HEK293 (cell line): ENCODE measurements at regions not wholly inside any gene's neighbourhood (a gene's known extent, or its start where the extent isn't known, plus 50 kb on each side); places are given as distances from the start of the nearest gene placed in this dataset.

ENCODE experiments used
- CTCF ChIA-PET: fragments of 350-600 bp; formaldehyde crosslinking; extraction: SDS; loops from one replicate; lab custom pipeline; 2021; ENCODE audit warnings: antibody characterized with exemption; lab: Yijun Ruan, JAX
- POLR2A ChIA-PET: fragments of 300-600 bp; formaldehyde crosslinking; extraction: SDS; loops from one replicate; lab custom pipeline; 2020; ENCODE audit warnings: antibody characterized with exemption, inconsistent platforms; lab: Yijun Ruan, JAX
- H3K27ac ChIP-seq: fragments of 200-500 bp; sonication (Bioruptor generic); 2 replicates; pipeline ENCODE4 v1.5.1; 2014; ENCODE audit warnings: low read depth, low read length, control low read depth, inconsistent platforms; ENCODE audit errors: extremely low read depth
- H3K36me3 ChIP-seq, 2 experiments: fragments of 200-500 bp in 1 of 2; sonication (Bioruptor generic) in 1 of 2; 1 replicate in 1 of 2; 2 replicates in 1 of 2; pipeline ENCODE4 v1.5.1; 2014 to 2017; ENCODE audit warnings: inconsistent platforms in 2 of 2, low read length in 2 of 2; ENCODE audit not compliant: control insufficient read depth in 2 of 2, insufficient read depth in 1 of 2
- H3K4me1 ChIP-seq: fragments of 200-500 bp; sonication (Bioruptor generic); 2 replicates; pipeline ENCODE4 v1.5.1; 2014; ENCODE audit warnings: mild to moderate bottlenecking, low read length, inconsistent platforms; ENCODE audit not compliant: control insufficient read depth, insufficient read depth
- H3K4me3 ChIP-seq: 2 replicates; pipeline ENCODE4 v1.5.1; 2011; ENCODE audit warnings: low read depth, mild to moderate bottlenecking, control low read depth, low read length, moderate library complexity
- H3K9me3 ChIP-seq: fragments of 200-500 bp; sonication (Bioruptor generic); 2 replicates; pipeline ENCODE4 v1.5.1; 2014; ENCODE audit warnings: low read depth, low read length, inconsistent platforms; ENCODE audit not compliant: control insufficient read depth, insufficient read depth
- KLF9 ChIP-seq: fragments of 450-650 bp; formaldehyde crosslinking; IDR thresholded peaks from 2 replicates; pipeline ENCODE4 v1.5.1; 2016; ENCODE audit warnings: missing biosample characterization, missing genetic modification characterization, low read depth
- SCRT2 ChIP-seq: fragments of 450-650 bp; formaldehyde crosslinking; IDR thresholded peaks from 2 replicates; pipeline ENCODE4 v1.5.1; 2016; ENCODE audit warnings: missing biosample characterization, missing genetic modification characterization
- ZBTB20 ChIP-seq: fragments of 450-650 bp; formaldehyde crosslinking; IDR thresholded peaks from 2 replicates; pipeline ENCODE4 v1.5.1; 2016; ENCODE audit warnings: missing biosample characterization, missing genetic modification characterization
- ZBTB48 ChIP-seq: fragments of 450-650 bp; formaldehyde crosslinking; IDR thresholded peaks from 2 replicates; pipeline ENCODE4 v1.5.1; 2016; ENCODE audit warnings: missing biosample characterization, missing genetic modification characterization
- ZNF10 ChIP-seq: fragments of 450-650 bp; formaldehyde crosslinking; IDR thresholded peaks from 2 replicates; pipeline ENCODE4 v1.5.1; 2017; ENCODE audit warnings: missing biosample characterization, missing genetic modification characterization
- ZNF16 ChIP-seq: fragments of 450-650 bp; formaldehyde crosslinking; IDR thresholded peaks from 2 replicates; pipeline ENCODE4 v1.5.1; 2016; ENCODE audit warnings: low read depth, missing biosample characterization, missing genetic modification characterization
- ZNF211 ChIP-seq: fragments of 450-650 bp; formaldehyde crosslinking; IDR thresholded peaks from 2 replicates; pipeline ENCODE4 v1.5.1; 2016; ENCODE audit warnings: low read depth, missing biosample characterization, missing genetic modification characterization
- ZNF223 ChIP-seq: fragments of 450-650 bp; formaldehyde crosslinking; IDR thresholded peaks from 2 replicates; pipeline ENCODE4 v1.5.1; 2016; ENCODE audit warnings: missing biosample characterization, missing genetic modification characterization
- ZNF341 ChIP-seq: fragments of 450-650 bp; formaldehyde crosslinking; IDR thresholded peaks from 2 replicates; pipeline ENCODE4; 2016; ENCODE audit warnings: low read depth, missing biosample characterization, missing genetic modification characterization
- ZNF350 ChIP-seq: fragments of 450-650 bp; formaldehyde crosslinking; IDR thresholded peaks from 2 replicates; pipeline ENCODE4 v1.5.0; 2017; ENCODE audit warnings: missing biosample characterization, mild to moderate bottlenecking, missing genetic modification characterization
- ZNF416 ChIP-seq: fragments of 450-650 bp; formaldehyde crosslinking; IDR thresholded peaks from 2 replicates; pipeline ENCODE4 v1.5.1; 2016; ENCODE audit warnings: missing biosample characterization, missing genetic modification characterization
- ZNF521 ChIP-seq: fragments of 450-650 bp; formaldehyde crosslinking; IDR thresholded peaks from 2 replicates; pipeline ENCODE4 v1.5.1; 2017; ENCODE audit warnings: missing biosample characterization, mild to moderate bottlenecking, missing genetic modification characterization
- ZNF596 ChIP-seq: fragments of 450-650 bp; IDR thresholded peaks from 2 replicates; pipeline ENCODE4 v1.5.0; 2018; ENCODE audit warnings: missing biosample characterization, mild to moderate bottlenecking, missing genetic modification characterization, moderate library complexity
- ZNF600 ChIP-seq: fragments of 450-650 bp; formaldehyde crosslinking; IDR thresholded peaks from 2 replicates; pipeline ENCODE4 v1.5.1; 2016; ENCODE audit warnings: missing biosample characterization, missing genetic modification characterization
- ZNF654 ChIP-seq: fragments of 450-650 bp; formaldehyde crosslinking; IDR thresholded peaks from 2 replicates; pipeline ENCODE4 v1.5.1; 2016; ENCODE audit warnings: low read depth, missing biosample characterization, missing genetic modification characterization
- ZNF707 ChIP-seq: fragments of 450-650 bp; formaldehyde crosslinking; IDR thresholded peaks from 2 replicates; pipeline ENCODE4 v1.5.1; 2016; ENCODE audit warnings: missing biosample characterization, missing genetic modification characterization
- ZNF747 ChIP-seq: fragments of 450-650 bp; formaldehyde crosslinking; IDR thresholded peaks from 2 replicates; pipeline ENCODE4 v1.5.1; 2016; ENCODE audit warnings: missing biosample characterization, missing genetic modification characterization
- ZNF768 ChIP-seq: fragments of 450-650 bp; formaldehyde crosslinking; IDR thresholded peaks from 2 replicates; pipeline ENCODE4 v1.5.1; 2018; ENCODE audit warnings: missing biosample characterization, mild to moderate bottlenecking, missing genetic modification characterization
- ZNF791 ChIP-seq: fragments of 450-650 bp; formaldehyde crosslinking; IDR thresholded peaks from 2 replicates; pipeline ENCODE4 v1.5.1; 2016; ENCODE audit warnings: missing biosample characterization, missing genetic modification characterization
- ZSCAN16 ChIP-seq: fragments of 450-650 bp; formaldehyde crosslinking; IDR thresholded peaks from 2 replicates; pipeline ENCODE4 v1.5.1; 2016; ENCODE audit warnings: missing biosample characterization, missing genetic modification characterization
- ZXDB ChIP-seq: fragments of 450-650 bp; formaldehyde crosslinking; IDR thresholded peaks from 2 replicates; pipeline ENCODE4 v1.5.1; 2016; ENCODE audit warnings: missing biosample characterization, missing genetic modification characterization
- TF ChIP-seq, protein P1 (sequence below): fragments of 450-650 bp; formaldehyde crosslinking; IDR thresholded peaks from 2 replicates; pipeline ENCODE4 v1.5.1; 2017; ENCODE audit warnings: missing biosample characterization, missing genetic modification characterization
- TF ChIP-seq, protein P2 (sequence below): fragments of 450-650 bp; formaldehyde crosslinking; IDR thresholded peaks from 2 replicates; pipeline ENCODE4 v1.5.1; 2016; ENCODE audit warnings: missing biosample characterization, missing genetic modification characterization
- TF ChIP-seq, protein P3 (sequence below): fragments of 450-650 bp; formaldehyde crosslinking; IDR thresholded peaks from 2 replicates; pipeline ENCODE4 v1.5.1; 2016; ENCODE audit warnings: missing biosample characterization, missing genetic modification characterization
- TF ChIP-seq, protein P4 (sequence below): fragments of 450-650 bp; formaldehyde crosslinking; IDR thresholded peaks from 2 replicates; pipeline ENCODE4 v1.5.1; 2016; ENCODE audit warnings: missing biosample characterization, missing genetic modification characterization, low read depth
- TF ChIP-seq, protein P5 (sequence below): fragments of 450-650 bp; formaldehyde crosslinking; IDR thresholded peaks from 2 replicates; pipeline ENCODE4 v1.5.1; 2017; ENCODE audit warnings: missing biosample characterization, missing genetic modification characterization
- TF ChIP-seq, protein P6 (sequence below): fragments of 450-650 bp; formaldehyde crosslinking; IDR thresholded peaks from 2 replicates; pipeline ENCODE4 v1.5.1; 2016; ENCODE audit warnings: missing biosample characterization, missing genetic modification characterization

DNA sequence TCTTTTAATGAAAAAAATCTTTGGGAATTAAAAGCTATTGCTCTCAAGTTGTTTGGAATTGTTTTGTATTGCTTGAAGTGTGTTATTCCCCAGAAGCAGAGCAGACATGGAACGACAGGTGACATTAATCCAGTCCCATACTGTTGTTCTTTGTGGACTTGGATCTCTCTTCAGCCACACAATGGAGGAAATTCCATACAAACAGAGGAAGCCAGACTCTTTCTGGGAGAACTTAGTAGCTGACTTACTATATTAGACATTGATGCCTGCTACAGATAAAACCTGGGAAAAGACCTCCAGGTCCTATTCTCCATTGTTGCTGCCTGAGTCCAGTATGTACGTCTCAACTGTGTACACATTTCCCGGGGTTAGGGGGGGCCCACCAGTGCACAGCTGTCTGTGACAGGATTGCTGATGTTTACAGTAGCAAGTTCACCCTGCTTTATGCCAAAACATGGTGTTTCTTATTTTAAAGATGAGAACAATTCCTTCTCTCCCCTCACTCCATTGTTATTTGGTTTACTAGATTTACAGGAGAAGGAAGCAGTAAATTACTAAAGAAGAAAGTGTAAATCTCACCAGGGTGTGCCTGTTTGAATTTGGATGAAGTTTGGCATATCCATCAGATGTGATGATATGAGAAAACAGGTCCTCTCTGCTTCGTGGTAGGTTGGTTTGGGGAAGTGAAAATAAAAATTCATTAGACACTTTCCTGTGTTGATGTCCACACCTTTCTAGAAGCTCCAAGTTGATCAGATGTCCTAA lies 142.4 kb upstream of the RBBP8 start:
- H3K4me3 ChIP-seq = no peak overlapping the region
- ChIA-PET CTCF (interaction anchor here (0.8 to 1.8 kb wide), 2 partner anchors 8 to 175 kb away, joined by 3 to 7 read pairs; no protein-coding TSS in a partner anchor), POLR2A (interaction anchor here (0.6 to 0.8 kb wide), 2 partner anchors 15 to 1290 kb away, joined by 3 to 4 read pairs; no protein-coding TSS in a partner anchor)
- H3K9me3 ChIP-seq = no peaks in the 10 kb centered on the region
- no peak for TF ChIP-seq ZNF747
- no peak for TF ChIP-seq ZNF768 (tag by site-specific recombination)
- no peak for TF ChIP-seq ZBTB48
- TF ChIP-seq ZNF596 = no peak
- TF ChIP-seq ZNF600 (tag by site-specific recombination) = no peak
- TF ChIP-seq ZNF10 = no peak
- no peak for TF ChIP-seq ZNF654
- no peak for TF ChIP-seq KLF9 (tag by site-specific recombination)
- TF ChIP-seq ZNF791 (tag by site-specific recombination) = no peak
- no peak for TF ChIP-seq ZNF341 (tag by site-specific recombination)
- no peak for TF ChIP-seq ZNF350 (tag by site-specific recombination)
- TF ChIP-seq, protein P1, sequence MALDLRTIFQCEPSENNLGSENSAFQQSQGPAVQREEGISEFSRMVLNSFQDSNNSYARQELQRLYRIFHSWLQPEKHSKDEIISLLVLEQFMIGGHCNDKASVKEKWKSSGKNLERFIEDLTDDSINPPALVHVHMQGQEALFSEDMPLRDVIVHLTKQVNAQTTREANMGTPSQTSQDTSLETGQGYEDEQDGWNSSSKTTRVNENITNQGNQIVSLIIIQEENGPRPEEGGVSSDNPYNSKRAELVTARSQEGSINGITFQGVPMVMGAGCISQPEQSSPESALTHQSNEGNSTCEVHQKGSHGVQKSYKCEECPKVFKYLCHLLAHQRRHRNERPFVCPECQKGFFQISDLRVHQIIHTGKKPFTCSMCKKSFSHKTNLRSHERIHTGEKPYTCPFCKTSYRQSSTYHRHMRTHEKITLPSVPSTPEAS = no peak
- no peak for TF ChIP-seq ZSCAN16 (tag by site-specific recombination)
- no peak for TF ChIP-seq ZNF16 (tag by site-specific recombination)
- TF ChIP-seq, protein P2, sequence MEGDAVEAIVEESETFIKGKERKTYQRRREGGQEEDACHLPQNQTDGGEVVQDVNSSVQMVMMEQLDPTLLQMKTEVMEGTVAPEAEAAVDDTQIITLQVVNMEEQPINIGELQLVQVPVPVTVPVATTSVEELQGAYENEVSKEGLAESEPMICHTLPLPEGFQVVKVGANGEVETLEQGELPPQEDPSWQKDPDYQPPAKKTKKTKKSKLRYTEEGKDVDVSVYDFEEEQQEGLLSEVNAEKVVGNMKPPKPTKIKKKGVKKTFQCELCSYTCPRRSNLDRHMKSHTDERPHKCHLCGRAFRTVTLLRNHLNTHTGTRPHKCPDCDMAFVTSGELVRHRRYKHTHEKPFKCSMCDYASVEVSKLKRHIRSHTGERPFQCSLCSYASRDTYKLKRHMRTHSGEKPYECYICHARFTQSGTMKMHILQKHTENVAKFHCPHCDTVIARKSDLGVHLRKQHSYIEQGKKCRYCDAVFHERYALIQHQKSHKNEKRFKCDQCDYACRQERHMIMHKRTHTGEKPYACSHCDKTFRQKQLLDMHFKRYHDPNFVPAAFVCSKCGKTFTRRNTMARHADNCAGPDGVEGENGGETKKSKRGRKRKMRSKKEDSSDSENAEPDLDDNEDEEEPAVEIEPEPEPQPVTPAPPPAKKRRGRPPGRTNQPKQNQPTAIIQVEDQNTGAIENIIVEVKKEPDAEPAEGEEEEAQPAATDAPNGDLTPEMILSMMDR (tag by site-specific recombination) = no peak
- H3K27ac ChIP-seq = no peak overlapping the region
- H3K36me3 ChIP-seq = no peaks in the 10 kb centered on the region
- H3K4me1 ChIP-seq = no peaks in the 10 kb centered on the region

DNA sequence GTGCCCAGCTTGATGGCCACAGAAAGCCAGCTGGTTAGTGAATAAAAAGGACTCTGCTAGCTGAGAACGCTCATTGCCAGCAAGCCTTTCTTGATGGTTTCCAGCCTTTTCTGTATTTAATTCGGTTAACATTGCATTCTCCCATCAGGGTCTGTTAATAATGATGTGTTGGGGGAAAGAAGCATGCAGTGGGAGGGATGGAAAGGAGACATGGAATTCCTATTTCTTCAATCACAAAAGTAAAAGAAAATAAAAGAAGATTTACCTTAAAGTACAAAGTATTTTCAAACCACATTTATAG lies 141.9 kb upstream of the RBBP8 start:
- H3K27ac ChIP-seq = no peak overlapping the region
- H3K4me3 ChIP-seq = no peak overlapping the region
- H3K4me1 ChIP-seq = no peaks in the 10 kb centered on the region
- H3K9me3 ChIP-seq = no peaks in the 10 kb centered on the region
- CTCF ChIA-PET = interaction anchor here (1.8 kb wide), 1 partner anchor 8 kb away, joined by 7 read pairs; no protein-coding TSS in a partner anchor
- no peaks in the 10 kb centered on the region for H3K36me3 ChIP-seq
- POLR2A ChIA-PET = interaction anchor here (0.6 kb wide), 1 partner anchor 1291 kb away, joined by 4 read pairs; no protein-coding TSS in a partner anchor
- no peak for TF ChIP-seq ZBTB20 (tag by site-specific recombination)
- TF ChIP-seq ZNF211 (tag by site-specific recombination) = no peak
- TF ChIP-seq, protein P3, sequence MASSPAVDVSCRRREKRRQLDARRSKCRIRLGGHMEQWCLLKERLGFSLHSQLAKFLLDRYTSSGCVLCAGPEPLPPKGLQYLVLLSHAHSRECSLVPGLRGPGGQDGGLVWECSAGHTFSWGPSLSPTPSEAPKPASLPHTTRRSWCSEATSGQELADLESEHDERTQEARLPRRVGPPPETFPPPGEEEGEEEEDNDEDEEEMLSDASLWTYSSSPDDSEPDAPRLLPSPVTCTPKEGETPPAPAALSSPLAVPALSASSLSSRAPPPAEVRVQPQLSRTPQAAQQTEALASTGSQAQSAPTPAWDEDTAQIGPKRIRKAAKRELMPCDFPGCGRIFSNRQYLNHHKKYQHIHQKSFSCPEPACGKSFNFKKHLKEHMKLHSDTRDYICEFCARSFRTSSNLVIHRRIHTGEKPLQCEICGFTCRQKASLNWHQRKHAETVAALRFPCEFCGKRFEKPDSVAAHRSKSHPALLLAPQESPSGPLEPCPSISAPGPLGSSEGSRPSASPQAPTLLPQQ (tag by site-specific recombination) = no peak
- TF ChIP-seq ZXDB (tag by site-specific recombination) = no peak
- no peak for TF ChIP-seq ZNF416
- TF ChIP-seq SCRT2 (tag by site-specific recombination) = no peak
- TF ChIP-seq, protein P4, sequence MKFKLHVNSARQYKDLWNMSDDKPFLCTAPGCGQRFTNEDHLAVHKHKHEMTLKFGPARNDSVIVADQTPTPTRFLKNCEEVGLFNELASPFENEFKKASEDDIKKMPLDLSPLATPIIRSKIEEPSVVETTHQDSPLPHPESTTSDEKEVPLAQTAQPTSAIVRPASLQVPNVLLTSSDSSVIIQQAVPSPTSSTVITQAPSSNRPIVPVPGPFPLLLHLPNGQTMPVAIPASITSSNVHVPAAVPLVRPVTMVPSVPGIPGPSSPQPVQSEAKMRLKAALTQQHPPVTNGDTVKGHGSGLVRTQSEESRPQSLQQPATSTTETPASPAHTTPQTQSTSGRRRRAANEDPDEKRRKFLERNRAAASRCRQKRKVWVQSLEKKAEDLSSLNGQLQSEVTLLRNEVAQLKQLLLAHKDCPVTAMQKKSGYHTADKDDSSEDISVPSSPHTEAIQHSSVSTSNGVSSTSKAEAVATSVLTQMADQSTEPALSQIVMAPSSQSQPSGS (tag by site-specific recombination) = no peak
- TF ChIP-seq, protein P5, sequence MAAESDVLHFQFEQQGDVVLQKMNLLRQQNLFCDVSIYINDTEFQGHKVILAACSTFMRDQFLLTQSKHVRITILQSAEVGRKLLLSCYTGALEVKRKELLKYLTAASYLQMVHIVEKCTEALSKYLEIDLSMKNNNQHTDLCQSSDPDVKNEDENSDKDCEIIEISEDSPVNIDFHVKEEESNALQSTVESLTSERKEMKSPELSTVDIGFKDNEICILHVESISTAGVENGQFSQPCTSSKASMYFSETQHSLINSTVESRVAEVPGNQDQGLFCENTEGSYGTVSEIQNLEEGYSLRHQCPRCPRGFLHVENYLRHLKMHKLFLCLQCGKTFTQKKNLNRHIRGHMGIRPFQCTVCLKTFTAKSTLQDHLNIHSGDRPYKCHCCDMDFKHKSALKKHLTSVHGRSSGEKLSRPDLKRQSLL (tag by site-specific recombination) = no peak
- TF ChIP-seq ZNF223 = no peak
- no peak for TF ChIP-seq ZNF521
- TF ChIP-seq ZNF707 (tag by site-specific recombination) = no peak
- TF ChIP-seq, protein P6, sequence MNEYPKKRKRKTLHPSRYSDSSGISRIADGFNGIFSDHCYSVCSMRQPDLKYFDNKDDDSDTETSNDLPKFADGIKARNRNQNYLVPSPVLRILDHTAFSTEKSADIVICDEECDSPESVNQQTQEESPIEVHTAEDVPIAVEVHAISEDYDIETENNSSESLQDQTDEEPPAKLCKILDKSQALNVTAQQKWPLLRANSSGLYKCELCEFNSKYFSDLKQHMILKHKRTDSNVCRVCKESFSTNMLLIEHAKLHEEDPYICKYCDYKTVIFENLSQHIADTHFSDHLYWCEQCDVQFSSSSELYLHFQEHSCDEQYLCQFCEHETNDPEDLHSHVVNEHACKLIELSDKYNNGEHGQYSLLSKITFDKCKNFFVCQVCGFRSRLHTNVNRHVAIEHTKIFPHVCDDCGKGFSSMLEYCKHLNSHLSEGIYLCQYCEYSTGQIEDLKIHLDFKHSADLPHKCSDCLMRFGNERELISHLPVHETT (tag by site-specific recombination) = no peak
